ENCODE measurements at regions not wholly inside any gene's neighbourhood (a gene's known extent, or its start where the extent isn't known, plus 50 kb on each side); places are given as distances from the start of the nearest gene placed in this dataset.

DNA sequence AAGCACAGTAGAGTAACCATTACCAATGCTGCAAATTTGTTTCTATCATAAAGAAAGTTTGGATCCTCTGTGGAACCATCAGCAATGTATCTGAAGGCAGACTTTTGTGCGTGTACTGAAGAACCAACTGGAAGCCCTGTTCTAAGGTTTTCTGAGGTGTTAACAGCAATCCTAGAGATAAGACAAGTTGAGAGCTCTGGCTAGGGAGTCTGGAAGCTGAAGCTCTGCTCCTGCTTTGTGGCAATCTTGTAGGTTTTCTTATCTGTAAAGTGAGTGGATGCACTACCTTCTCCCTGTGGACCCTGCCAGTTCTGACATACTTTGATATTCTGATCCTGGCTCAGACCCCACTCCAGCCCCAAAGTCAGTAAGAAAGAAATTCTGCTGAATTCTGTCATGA lies 171.2 kb upstream of the SLC14A2 start:
- TF ChIP-seq, protein P1, sequence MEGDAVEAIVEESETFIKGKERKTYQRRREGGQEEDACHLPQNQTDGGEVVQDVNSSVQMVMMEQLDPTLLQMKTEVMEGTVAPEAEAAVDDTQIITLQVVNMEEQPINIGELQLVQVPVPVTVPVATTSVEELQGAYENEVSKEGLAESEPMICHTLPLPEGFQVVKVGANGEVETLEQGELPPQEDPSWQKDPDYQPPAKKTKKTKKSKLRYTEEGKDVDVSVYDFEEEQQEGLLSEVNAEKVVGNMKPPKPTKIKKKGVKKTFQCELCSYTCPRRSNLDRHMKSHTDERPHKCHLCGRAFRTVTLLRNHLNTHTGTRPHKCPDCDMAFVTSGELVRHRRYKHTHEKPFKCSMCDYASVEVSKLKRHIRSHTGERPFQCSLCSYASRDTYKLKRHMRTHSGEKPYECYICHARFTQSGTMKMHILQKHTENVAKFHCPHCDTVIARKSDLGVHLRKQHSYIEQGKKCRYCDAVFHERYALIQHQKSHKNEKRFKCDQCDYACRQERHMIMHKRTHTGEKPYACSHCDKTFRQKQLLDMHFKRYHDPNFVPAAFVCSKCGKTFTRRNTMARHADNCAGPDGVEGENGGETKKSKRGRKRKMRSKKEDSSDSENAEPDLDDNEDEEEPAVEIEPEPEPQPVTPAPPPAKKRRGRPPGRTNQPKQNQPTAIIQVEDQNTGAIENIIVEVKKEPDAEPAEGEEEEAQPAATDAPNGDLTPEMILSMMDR (IDR thresholded peaks at IDR 0.05), result no peak
- TF ChIP-seq, protein P2, sequence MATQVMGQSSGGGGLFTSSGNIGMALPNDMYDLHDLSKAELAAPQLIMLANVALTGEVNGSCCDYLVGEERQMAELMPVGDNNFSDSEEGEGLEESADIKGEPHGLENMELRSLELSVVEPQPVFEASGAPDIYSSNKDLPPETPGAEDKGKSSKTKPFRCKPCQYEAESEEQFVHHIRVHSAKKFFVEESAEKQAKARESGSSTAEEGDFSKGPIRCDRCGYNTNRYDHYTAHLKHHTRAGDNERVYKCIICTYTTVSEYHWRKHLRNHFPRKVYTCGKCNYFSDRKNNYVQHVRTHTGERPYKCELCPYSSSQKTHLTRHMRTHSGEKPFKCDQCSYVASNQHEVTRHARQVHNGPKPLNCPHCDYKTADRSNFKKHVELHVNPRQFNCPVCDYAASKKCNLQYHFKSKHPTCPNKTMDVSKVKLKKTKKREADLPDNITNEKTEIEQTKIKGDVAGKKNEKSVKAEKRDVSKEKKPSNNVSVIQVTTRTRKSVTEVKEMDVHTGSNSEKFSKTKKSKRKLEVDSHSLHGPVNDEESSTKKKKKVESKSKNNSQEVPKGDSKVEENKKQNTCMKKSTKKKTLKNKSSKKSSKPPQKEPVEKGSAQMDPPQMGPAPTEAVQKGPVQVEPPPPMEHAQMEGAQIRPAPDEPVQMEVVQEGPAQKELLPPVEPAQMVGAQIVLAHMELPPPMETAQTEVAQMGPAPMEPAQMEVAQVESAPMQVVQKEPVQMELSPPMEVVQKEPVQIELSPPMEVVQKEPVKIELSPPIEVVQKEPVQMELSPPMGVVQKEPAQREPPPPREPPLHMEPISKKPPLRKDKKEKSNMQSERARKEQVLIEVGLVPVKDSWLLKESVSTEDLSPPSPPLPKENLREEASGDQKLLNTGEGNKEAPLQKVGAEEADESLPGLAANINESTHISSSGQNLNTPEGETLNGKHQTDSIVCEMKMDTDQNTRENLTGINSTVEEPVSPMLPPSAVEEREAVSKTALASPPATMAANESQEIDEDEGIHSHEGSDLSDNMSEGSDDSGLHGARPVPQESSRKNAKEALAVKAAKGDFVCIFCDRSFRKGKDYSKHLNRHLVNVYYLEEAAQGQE (IDR thresholded peaks at IDR 0.05; ENCODE audit: insufficient read depth in 1 of 2, low read depth in 2 of 2, low read length in 1 of 2), result no peak
- no peak for TF ChIP-seq POLR2AphosphoS5 (IDR thresholded peaks at IDR 0.05; ENCODE audit: low read depth, low read length)
- TF ChIP-seq SIN3A (IDR thresholded peaks at IDR 0.05; ENCODE audit: borderline replicate concordance, insufficient read depth, low read depth, low read length), result no peak

Data from Panc1 (cell line).